HUES64 (cell line): ENCODE measurements at regions not wholly inside any gene's neighbourhood (a gene's known extent, or its start where the extent isn't known, plus 50 kb on each side); places are given as distances from the start of the nearest gene placed in this dataset.

Experiments used
- H3K27ac ChIP-seq: 2 replicates; pipeline ENCODE4 v1.7.0; 2013; ENCODE audit warnings: low read depth, low read length, inconsistent platforms
- H3K27me3 ChIP-seq: 2 replicates; pipeline ENCODE4 v1.6.1; 2013; ENCODE audit warnings: mild to moderate bottlenecking, low read length; ENCODE audit not compliant: insufficient read depth
- H3K36me3 ChIP-seq: 2 replicates; pipeline ENCODE4 v1.6.1; 2013; ENCODE audit warnings: mild to moderate bottlenecking, low read length; ENCODE audit not compliant: insufficient read depth
- H3K4me1 ChIP-seq: 2 replicates; pipeline ENCODE4 v1.6.1; 2013; ENCODE audit warnings: mild to moderate bottlenecking, low read length, moderate library complexity; ENCODE audit not compliant: insufficient read depth
- H3K4me3 ChIP-seq: 2 replicates; pipeline ENCODE4 v1.5.1; 2013; ENCODE audit warnings: mild to moderate bottlenecking, low read length, moderate library complexity
- H3K9ac ChIP-seq: 2 replicates; pipeline ENCODE4 v1.6.1; 2013; ENCODE audit warnings: mild to moderate bottlenecking, low read depth, low read length
- H3K9me3 ChIP-seq: 2 replicates; pipeline ENCODE4 v1.6.1; 2013; ENCODE audit warnings: low read depth, low read length; ENCODE audit not compliant: insufficient read depth
- WGBS: fragments of 150-250, 120-280 bp; methylation state at CpG from one replicate; pipeline ENCODE4 v1.1.7; 2013; ENCODE audit warnings: missing lambda C conversion rate; 5-methylcytosine and 5-hydroxymethylcytosine counted together

DNA sequence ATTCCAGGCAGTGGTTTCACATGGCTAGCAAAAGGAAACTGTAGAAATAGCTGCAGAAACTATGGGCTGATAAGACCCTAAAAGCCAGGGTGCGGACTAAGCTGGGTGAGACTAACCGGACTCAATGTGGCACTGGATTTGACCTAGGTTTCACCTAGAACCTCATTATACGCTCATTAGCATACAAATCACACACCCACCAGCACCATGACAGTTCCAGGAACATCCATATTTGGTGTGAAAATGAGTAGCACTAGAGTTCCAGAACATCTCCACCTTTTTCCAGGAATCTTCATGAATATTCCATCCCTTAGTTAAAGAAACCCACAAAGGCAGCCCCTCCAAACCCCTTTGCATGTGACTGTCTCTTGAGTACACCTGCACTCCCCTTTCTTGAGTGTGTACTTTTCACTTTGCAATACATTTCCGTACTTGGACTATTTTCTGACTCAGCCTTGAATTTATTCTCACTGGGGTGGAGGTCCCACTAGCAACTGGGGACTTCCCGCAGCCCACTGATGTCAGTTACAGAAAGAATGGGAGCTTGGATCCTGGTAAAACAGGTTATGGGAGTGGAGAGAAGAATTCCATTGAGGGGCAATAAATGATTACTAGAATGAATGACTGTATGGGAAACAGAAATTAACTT is 58.0 kb upstream of the SPATA31C2 start:
- H3K9ac ChIP-seq = no peak overlapping the region
- H3K27ac ChIP-seq = no peak overlapping the region
- no peak overlapping the region for H3K4me3 ChIP-seq
- H3K36me3 ChIP-seq = no peaks in the 10 kb centered on the region
- H3K27me3 ChIP-seq = no peaks in the 10 kb centered on the region
- H3K4me1 ChIP-seq = peaks cover 20% of the 10 kb centered on the region
- no peaks in the 10 kb centered on the region for H3K9me3 ChIP-seq
- WGBS = 91% methylated on average over 5 of the region's 5 CpGs

DNA sequence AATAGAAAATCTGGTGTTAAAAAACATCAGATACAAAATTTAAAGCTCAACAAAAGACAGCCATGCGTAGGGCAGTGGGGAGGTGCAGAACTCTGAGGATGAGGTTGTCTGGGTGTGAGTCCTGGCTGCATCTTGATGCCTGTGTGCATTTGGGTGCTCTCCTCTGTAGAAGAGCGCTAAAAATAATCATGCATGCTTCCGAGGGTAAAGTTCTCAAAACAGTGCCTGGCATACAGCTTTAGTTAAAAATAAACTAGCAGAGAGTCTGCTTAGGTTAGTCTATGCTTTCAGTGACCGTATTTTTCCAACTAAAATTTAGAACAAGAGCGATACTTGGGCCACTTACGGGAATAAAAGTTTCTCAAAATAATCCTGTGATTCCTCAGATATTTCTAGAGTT is 55.5 kb upstream of the SPATA31C2 start:
- Histone ChIP-seq H3K4me3 (no peak overlapping the region), H3K4me1 (peaks cover 20% of the 10 kb centered on the region), H3K9ac (no peak overlapping the region), H3K27me3 (no peaks in the 10 kb centered on the region), H3K27ac (no peak overlapping the region), H3K36me3 (no peaks in the 10 kb centered on the region), H3K9me3 (no peaks in the 10 kb centered on the region)
- WGBS = 93% methylated on average over 6 of the region's 6 CpGs

DNA sequence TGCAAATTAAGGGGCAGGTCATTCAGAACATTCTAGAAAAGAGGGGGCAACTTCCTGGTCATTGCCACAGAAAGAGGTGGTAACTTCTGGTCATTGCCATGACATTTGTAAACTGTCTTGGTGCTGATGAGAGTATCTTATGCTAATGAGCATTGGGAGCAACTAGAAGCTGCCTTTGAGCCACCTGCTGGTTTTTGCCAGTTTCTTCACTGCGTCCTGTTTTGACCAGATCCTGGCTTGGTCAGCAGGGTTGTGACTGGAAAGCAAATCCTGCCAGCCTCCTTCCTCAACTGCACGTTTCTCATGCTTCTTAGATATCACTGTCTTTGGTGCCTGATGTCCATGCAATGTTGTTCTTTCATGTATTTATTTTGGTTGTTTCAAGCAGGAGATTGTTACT is 53.2 kb upstream of the SPATA31C2 start:
- H3K9ac ChIP-seq = no peak overlapping the region
- no peaks in the 10 kb centered on the region for H3K27me3 ChIP-seq
- no peak overlapping the region for H3K27ac ChIP-seq
- H3K4me1 ChIP-seq = peaks cover 2% of the 10 kb centered on the region
- no peak overlapping the region for H3K4me3 ChIP-seq
- H3K36me3 ChIP-seq = no peaks in the 10 kb centered on the region
- H3K9me3 ChIP-seq = no peaks in the 10 kb centered on the region
- WGBS = 70% methylated on average over 2 of the region's 2 CpGs

DNA sequence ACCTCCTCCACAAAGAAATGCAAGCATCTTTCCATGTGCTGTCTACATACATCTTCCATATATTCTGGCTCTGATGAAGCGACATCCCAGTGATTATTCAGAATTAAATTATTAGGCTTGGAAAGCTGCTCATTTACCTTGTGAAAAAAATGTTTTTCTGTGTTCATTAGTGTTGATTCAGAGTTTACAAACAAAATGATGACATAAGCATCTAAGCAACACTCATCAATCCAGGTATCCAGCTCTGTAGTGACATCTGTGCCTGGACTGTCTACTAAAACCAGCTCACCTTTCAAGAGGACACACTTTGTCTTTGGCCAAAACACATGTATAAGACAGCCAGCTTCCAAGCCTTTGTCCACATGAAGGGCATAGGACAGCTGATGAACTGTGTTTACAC is 51.1 kb upstream of the SPATA31C2 start:
- 100% methylated on average over 1 of the region's 1 CpG for WGBS

More for the DNA sequence above, 51.1 kb upstream of the SPATA31C2 start:
- no peak overlapping the region for H3K4me3 ChIP-seq
- no peaks in the 10 kb centered on the region for H3K4me1 ChIP-seq
- H3K9me3 ChIP-seq = no peaks in the 10 kb centered on the region
- H3K27ac ChIP-seq = no peak overlapping the region
- no peaks in the 10 kb centered on the region for H3K27me3 ChIP-seq
- no peaks in the 10 kb centered on the region for H3K36me3 ChIP-seq
- H3K9ac ChIP-seq = no peak overlapping the region
